A673 (cell line): ENCODE measurements at regions not wholly inside any gene's neighbourhood (a gene's known extent, or its start where the extent isn't known, plus 50 kb on each side); places are given as distances from the start of the nearest gene placed in this dataset.
A peak's percentile ranks its signal among the peaks of the same experiment; 100 is the strongest.

Source experiments
- BruUV-seq: library from RNA; stranded (reverse); fragments of 400-500 nt; replicated peaks from 2 replicates; lab custom pipeline; 2021; lab: Mats Ljungman, UMichigan
- CTCF ChIA-PET: fragments of 300-600 bp; sonication (Branson Sonifier 250); formaldehyde crosslinking; loops from one replicate; lab custom pipeline; 2022; ENCODE audit warnings: antibody characterized with exemption; lab: Charles Lee
- POLR2A ChIA-PET: fragments of 300-600 bp; sonication (Branson Sonifier 250); formaldehyde crosslinking; loops from one replicate; lab custom pipeline; 2022; ENCODE audit warnings: antibody characterized with exemption; ENCODE audit not compliant: low non-redundant PET; lab: Charles Lee
- DNase-seq: peaks from one replicate; pipeline ENCODE4 v3.0.0-alpha.2; 2015; ENCODE audit warnings: low spot score
- H3K27ac ChIP-seq: fragments of 200-600 bp; sonication (generic); 2 replicates; pipeline ENCODE4 v1.5.1; 2016; ENCODE audit warnings: mixed run types, low read depth, mild to moderate bottlenecking, mixed read lengths, antibody characterized with exemption, low read length; ENCODE audit not compliant: poor library complexity, severe bottlenecking
- H3K27me3 ChIP-seq: fragments of 200-600 bp; sonication (generic); replicated peaks from 2 replicates; pipeline ENCODE4 v1.6.1; 2017; ENCODE audit warnings: mixed run types, low read depth, mild to moderate bottlenecking, mixed read lengths, antibody characterized with exemption, low read length; ENCODE audit not compliant: insufficient read depth, poor library complexity
- H3K36me3 ChIP-seq: fragments of 200-600 bp; sonication (generic); 2 replicates; pipeline ENCODE4 v1.6.1; 2016; ENCODE audit warnings: mixed run types, mild to moderate bottlenecking, mixed read lengths, antibody characterized with exemption, low read length; ENCODE audit not compliant: insufficient read depth, poor library complexity, severe bottlenecking
- H3K4me1 ChIP-seq: fragments of 200-600 bp; sonication (generic); 2 replicates; pipeline ENCODE4 v1.6.1; 2017; ENCODE audit warnings: mixed run types, mild to moderate bottlenecking, mixed read lengths, antibody characterized with exemption, low read length; ENCODE audit not compliant: insufficient read depth, poor library complexity, severe bottlenecking
- H3K4me3 ChIP-seq: fragments of 200-600 bp; sonication (generic); 2 replicates; pipeline ENCODE4 v1.5.1; 2016; ENCODE audit warnings: low read depth, mixed run types, mild to moderate bottlenecking, mixed read lengths, low read length; ENCODE audit not compliant: poor library complexity, severe bottlenecking
- H3K9me3 ChIP-seq: fragments of 200-600 bp; sonication (generic); 2 replicates; pipeline ENCODE4 v1.6.1; 2016; ENCODE audit warnings: mixed run types, low read depth, mild to moderate bottlenecking, mixed read lengths, antibody characterized with exemption, low read length; ENCODE audit not compliant: poor library complexity, severe bottlenecking
- EZH2 ChIP-seq: fragments of 200-600 bp; sonication (generic); IDR thresholded peaks from 2 replicates; pipeline ENCODE4 v1.6.1; 2017; ENCODE audit warnings: borderline replicate concordance, low read depth, mild to moderate bottlenecking, mixed read lengths, antibody characterized with exemption, low read length; ENCODE audit not compliant: poor library complexity, severe bottlenecking
- intact Hi-C: fragments of 100-400 bp; cut with micrococcal nuclease; formaldehyde crosslinking; loops from one replicate; pipeline ENCODE4 v1.10.0; 2022; ENCODE audit not compliant: unreplicated experiment
- TF ChIP-seq, protein P1 (sequence below): fragments of 300-800, 200-600 bp; sonication (generic); conservative IDR thresholded peaks from 2 replicates; pipeline ENCODE4 v1.5.1; 2017; ENCODE audit warnings: low read depth, mild to moderate bottlenecking, antibody characterized with exemption, low read length, moderate library complexity, mixed read lengths

DNA sequence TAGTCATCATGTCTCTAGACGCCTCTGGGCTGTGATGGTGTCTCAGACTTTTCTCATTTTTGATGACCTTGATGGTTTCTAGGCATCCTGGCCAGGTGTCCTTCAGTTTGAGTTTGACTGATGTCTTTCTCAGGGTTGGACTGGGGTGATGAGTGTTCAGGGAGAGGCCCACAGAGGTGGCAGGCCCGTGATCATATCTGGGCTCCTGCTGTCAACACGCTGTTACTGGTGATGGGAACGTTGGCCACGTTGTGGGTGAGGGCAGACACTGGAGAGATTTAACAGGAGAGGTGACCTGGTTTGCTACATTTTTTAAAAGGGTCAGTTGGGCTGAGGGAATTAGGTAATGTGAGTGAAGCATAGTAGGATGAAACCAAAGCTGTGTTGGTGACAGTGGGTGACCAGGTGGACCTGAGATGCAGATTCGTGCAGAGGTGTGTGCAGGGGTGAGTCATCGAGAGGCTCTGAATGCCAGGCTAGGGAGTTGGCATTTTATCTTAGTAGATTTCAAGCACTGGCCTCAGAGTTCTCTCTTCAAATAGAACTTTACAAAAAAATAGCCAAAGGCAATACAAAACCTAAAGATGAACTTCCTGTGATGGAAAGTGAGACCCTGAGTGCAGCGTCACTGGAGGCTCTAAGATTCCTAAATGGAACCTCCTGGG is 174.1 kb downstream of the CDH26 start:
- CTCF ChIA-PET: no interaction called here
- POLR2A ChIA-PET: no interaction called here
- Histone ChIP-seq H3K9me3 (no peaks in the 10 kb centered on the region), H3K27me3 (no peaks in the 10 kb centered on the region), H3K27ac (no peak overlapping the region), H3K4me3 (no peak overlapping the region), H3K4me1 (peaks cover 11% of the 10 kb centered on the region), H3K36me3 (no peaks in the 10 kb centered on the region)
- DNase-seq: no peak
- intact Hi-C loops: no loop called here
- no TSS peak for BruUV-seq
- TF ChIP-seq, protein P1, sequence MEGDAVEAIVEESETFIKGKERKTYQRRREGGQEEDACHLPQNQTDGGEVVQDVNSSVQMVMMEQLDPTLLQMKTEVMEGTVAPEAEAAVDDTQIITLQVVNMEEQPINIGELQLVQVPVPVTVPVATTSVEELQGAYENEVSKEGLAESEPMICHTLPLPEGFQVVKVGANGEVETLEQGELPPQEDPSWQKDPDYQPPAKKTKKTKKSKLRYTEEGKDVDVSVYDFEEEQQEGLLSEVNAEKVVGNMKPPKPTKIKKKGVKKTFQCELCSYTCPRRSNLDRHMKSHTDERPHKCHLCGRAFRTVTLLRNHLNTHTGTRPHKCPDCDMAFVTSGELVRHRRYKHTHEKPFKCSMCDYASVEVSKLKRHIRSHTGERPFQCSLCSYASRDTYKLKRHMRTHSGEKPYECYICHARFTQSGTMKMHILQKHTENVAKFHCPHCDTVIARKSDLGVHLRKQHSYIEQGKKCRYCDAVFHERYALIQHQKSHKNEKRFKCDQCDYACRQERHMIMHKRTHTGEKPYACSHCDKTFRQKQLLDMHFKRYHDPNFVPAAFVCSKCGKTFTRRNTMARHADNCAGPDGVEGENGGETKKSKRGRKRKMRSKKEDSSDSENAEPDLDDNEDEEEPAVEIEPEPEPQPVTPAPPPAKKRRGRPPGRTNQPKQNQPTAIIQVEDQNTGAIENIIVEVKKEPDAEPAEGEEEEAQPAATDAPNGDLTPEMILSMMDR: no peak
- TF ChIP-seq EZH2: no peak

DNA sequence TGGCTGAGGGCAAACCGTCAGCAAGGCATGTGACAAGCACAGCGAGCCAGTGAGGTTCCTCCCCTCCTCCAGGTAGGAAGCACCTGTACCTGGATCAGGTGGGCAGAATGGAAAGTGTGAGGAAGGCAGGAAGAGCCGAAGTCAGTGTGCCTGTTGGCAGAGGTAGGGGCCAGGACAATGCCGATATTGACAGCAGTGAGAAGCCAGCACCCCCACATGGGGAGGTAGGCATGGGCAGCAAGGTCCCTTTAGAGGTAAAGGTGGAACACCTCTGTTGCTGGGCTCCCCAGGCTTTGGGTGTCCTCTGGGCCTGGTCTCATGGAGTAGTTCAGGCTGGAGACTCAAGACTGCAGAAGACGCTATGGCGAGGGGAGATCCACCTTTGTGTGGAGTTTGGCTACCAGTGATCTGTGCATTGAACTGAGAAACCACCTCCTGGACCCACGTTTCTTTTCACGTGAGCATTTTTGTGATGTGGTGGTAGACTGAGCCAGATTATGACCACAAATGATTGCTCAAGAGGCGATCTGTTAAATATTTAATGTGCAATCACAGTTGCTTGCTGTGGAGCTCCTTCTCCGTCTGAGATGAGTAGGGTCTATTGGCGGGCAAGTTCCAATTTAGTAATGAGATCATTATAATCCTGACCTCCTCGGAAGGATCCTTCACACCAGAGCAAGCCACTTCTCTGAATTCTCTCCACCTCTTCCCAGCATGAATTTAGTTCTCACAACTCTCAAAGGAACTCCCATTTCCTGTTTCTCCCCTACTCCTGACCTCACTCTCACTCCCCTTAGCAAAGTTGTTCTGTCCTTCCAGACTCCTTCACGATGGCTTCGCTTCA is 174.8 kb downstream of the CDH26 start:
- no peak for TF ChIP-seq EZH2
- TF ChIP-seq, protein P1: no peak
- Histone ChIP-seq H3K27ac (no peak overlapping the region), H3K4me3 (no peak overlapping the region), H3K27me3 (no peaks in the 10 kb centered on the region), H3K4me1 (peaks cover 11% of the 10 kb centered on the region), H3K9me3 (no peaks in the 10 kb centered on the region), H3K36me3 (no peaks in the 10 kb centered on the region)
- BruUV-seq: no TSS peak
- ChIA-PET POLR2A (no interaction called here), CTCF (no interaction called here)
- peak; percentile 36 for DNase-seq
- intact Hi-C loops: no loop called here

DNA sequence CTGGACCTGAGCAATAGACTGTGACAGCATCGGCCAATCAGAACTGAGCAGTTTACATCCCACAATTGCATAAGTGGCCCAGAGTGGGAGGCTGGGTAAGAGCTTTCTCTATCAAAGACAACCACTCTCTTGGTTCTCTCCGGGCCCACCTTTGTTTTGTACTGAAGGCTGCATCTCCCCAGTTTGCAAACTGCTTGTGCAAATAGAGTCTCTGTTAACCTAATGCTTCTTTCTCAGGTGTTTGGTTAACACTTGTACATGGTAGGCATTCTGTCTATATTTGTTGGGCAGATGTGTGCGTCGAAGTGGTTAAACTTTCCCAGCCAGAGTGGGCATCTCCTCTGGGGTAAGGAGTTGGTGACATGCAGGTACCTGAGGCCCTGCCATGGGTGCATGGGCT is 177.1 kb downstream of the CDH26 start:
- ChIA-PET POLR2A (no interaction called here), CTCF (no interaction called here)
- TF ChIP-seq EZH2: no peak
- TF ChIP-seq, protein P1: no peak
- no peak overlapping the region for H3K4me3 ChIP-seq
- no peaks in the 10 kb centered on the region for H3K36me3 ChIP-seq
- BruUV-seq: no TSS peak
- DNase-seq: no peak
- H3K4me1 ChIP-seq: peaks cover 15% of the 10 kb centered on the region
- intact Hi-C loops: no loop called here
- no peaks in the 10 kb centered on the region for H3K27me3 ChIP-seq
- no peaks in the 10 kb centered on the region for H3K9me3 ChIP-seq
- no peak overlapping the region for H3K27ac ChIP-seq
